Upper lobe of left lung (tissue), 4 donors: ENCODE measurements at regions not wholly inside any gene's neighbourhood (a gene's known extent, or its start where the extent isn't known, plus 50 kb on each side); places are given as distances from the start of the nearest gene placed in this dataset.

Experiments used
- EP300 ChIP-seq, 4 donors: sonication (generic); formaldehyde crosslinking; IDR thresholded peaks; one replicate each; pipeline ENCODE4 v1.5.1; 2017; ENCODE audit warnings: antibody characterized with exemption in 4 of 4, control low read depth in 2 of 4
- TF ChIP-seq, protein P1 (sequence below), 6 experiments: fragments of 450-650 bp in 4 of 6; fragments of 200-600 bp in 2 of 6; sonication (generic) in 2 of 6; IDR thresholded peaks; one replicate each; pipeline ENCODE4 v1.5.1; 2016 to 2019; ENCODE audit warnings: antibody characterized with exemption in 6 of 6

DNA sequence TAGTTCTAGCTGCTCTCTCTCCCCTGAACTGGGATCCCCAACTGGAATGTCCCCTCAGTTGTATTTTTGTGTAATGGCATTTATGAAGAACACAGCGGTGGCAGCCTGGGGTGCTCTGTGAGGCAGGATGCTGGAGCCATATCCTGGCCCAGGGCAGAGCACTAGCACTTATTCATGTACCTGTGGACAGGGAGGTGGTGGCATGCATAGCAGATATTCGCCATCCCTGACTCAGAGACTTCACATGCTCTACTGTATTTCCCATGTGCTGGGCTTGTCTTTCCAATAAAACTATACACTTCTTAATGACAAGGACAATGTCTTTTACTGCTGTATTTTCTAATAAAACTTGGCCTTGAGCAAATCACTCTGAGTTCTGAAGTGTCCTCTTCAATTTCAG is 125.3 kb downstream of the ADAMTS15 start:
- TF ChIP-seq, protein P1, sequence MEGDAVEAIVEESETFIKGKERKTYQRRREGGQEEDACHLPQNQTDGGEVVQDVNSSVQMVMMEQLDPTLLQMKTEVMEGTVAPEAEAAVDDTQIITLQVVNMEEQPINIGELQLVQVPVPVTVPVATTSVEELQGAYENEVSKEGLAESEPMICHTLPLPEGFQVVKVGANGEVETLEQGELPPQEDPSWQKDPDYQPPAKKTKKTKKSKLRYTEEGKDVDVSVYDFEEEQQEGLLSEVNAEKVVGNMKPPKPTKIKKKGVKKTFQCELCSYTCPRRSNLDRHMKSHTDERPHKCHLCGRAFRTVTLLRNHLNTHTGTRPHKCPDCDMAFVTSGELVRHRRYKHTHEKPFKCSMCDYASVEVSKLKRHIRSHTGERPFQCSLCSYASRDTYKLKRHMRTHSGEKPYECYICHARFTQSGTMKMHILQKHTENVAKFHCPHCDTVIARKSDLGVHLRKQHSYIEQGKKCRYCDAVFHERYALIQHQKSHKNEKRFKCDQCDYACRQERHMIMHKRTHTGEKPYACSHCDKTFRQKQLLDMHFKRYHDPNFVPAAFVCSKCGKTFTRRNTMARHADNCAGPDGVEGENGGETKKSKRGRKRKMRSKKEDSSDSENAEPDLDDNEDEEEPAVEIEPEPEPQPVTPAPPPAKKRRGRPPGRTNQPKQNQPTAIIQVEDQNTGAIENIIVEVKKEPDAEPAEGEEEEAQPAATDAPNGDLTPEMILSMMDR (IDR thresholded peaks at IDR 0.05): no peak
- TF ChIP-seq EP300 (IDR thresholded peaks at IDR 0.05): no peak
